ENCODE measurements at regions not wholly inside any gene's neighbourhood (a gene's known extent, or its start where the extent isn't known, plus 50 kb on each side); places are given as distances from the start of the nearest gene placed in this dataset.
"Not testable (repeated sequence)": the region's sequence is repeated elsewhere in the genome, so short reads cannot be mapped to it uniquely, and the experiment has no call there.

GRCh38 chr5:121421646-121422045, 430.0 kb upstream of the FTMT start:
- in situ Hi-C loops (cut with HindIII; ENCODE audit: low pct_unique_long_range_greater_than_20kb, low sequenced_read_pairs): no loop called here
- DNase-seq (ENCODE audit: low read depth, low spot score): no peak

GRCh38 chr5:121424976-121425375, 426.7 kb upstream of the FTMT start:
- DNase-seq (ENCODE audit: low read depth, low spot score): no peak
- in situ Hi-C loops (cut with HindIII; ENCODE audit: low pct_unique_long_range_greater_than_20kb, low sequenced_read_pairs): no loop called here

- in situ Hi-C loops (cut with HindIII; ENCODE audit: low pct_unique_long_range_greater_than_20kb, low sequenced_read_pairs): no loop called here
- no peak for DNase-seq (ENCODE audit: low read depth, low spot score)
Measured at GRCh38 chr5:121426153-121426552, 425.5 kb upstream of the FTMT start.

GRCh38 chr5:121429761-121430160, 421.9 kb upstream of the FTMT start:
- DNase-seq (ENCODE audit: low read depth, low spot score): no peak
- in situ Hi-C loops (cut with HindIII; ENCODE audit: low pct_unique_long_range_greater_than_20kb, low sequenced_read_pairs): no loop called here

- in situ Hi-C loops (cut with HindIII; ENCODE audit: low pct_unique_long_range_greater_than_20kb, low sequenced_read_pairs): no loop called here
- no peak for DNase-seq (ENCODE audit: low read depth, low spot score)
Measured at GRCh38 chr5:121430538-121430937, 421.1 kb upstream of the FTMT start.

GRCh38 chr5:121445511-121445910, 406.2 kb upstream of the FTMT start:
- DNase-seq (ENCODE audit: low read depth, low spot score): peak; percentile 1

GRCh38 chr5:121462441-121462840, 389.2 kb upstream of the FTMT start:
- DNase-seq (ENCODE audit: low read depth, low spot score): peak; percentile 66
- in situ Hi-C loops (cut with HindIII; ENCODE audit: low pct_unique_long_range_greater_than_20kb, low sequenced_read_pairs): no loop called here

More at GRCh38 chr5:121445511-121445910, 406.2 kb upstream of the FTMT start:
- in situ Hi-C loops (cut with HindIII; ENCODE audit: low pct_unique_long_range_greater_than_20kb, low sequenced_read_pairs): no loop called here

- in situ Hi-C loops (cut with HindIII; ENCODE audit: low pct_unique_long_range_greater_than_20kb, low sequenced_read_pairs); DNase-seq (ENCODE audit: low read depth, low spot score): not testable (repeated sequence)
Measured at GRCh38 chr5:121471222-121471621, 380.5 kb upstream of the FTMT start.

GRCh38 chr5:121478636-121479035, 373.0 kb upstream of the FTMT start:
- DNase-seq (ENCODE audit: low read depth, low spot score): no peak
- in situ Hi-C loops (cut with HindIII; ENCODE audit: low pct_unique_long_range_greater_than_20kb, low sequenced_read_pairs): no loop called here

GRCh38 chr5:121479337-121479736, 372.3 kb upstream of the FTMT start:
- DNase-seq (ENCODE audit: low read depth, low spot score): no peak
- in situ Hi-C loops (cut with HindIII; ENCODE audit: low pct_unique_long_range_greater_than_20kb, low sequenced_read_pairs): no loop called here

- in situ Hi-C loops (cut with HindIII; ENCODE audit: low pct_unique_long_range_greater_than_20kb, low sequenced_read_pairs): no loop called here
- DNase-seq (ENCODE audit: low read depth, low spot score): no peak
Measured at GRCh38 chr5:121485281-121485680, 366.4 kb upstream of the FTMT start.

GRCh38 chr5:121485999-121486398, 365.7 kb upstream of the FTMT start:
- DNase-seq (ENCODE audit: low read depth, low spot score); in situ Hi-C loops (cut with HindIII; ENCODE audit: low pct_unique_long_range_greater_than_20kb, low sequenced_read_pairs): not testable (repeated sequence)

- in situ Hi-C loops (cut with HindIII; ENCODE audit: low pct_unique_long_range_greater_than_20kb, low sequenced_read_pairs): no loop called here
- DNase-seq (ENCODE audit: low read depth, low spot score): no peak
Measured at GRCh38 chr5:121489972-121490371, 361.7 kb upstream of the FTMT start.

GRCh38 chr5:121497176-121497575, 354.5 kb upstream of the FTMT start:
- no peak for DNase-seq (ENCODE audit: low read depth, low spot score)
- in situ Hi-C loops (cut with HindIII; ENCODE audit: low pct_unique_long_range_greater_than_20kb, low sequenced_read_pairs): no loop called here

- in situ Hi-C loops (cut with HindIII; ENCODE audit: low pct_unique_long_range_greater_than_20kb, low sequenced_read_pairs): no loop called here
Measured at GRCh38 chr5:121500310-121500709, 351.4 kb upstream of the FTMT start.

GRCh38 chr5:121503111-121503840, 348.4 kb upstream of the FTMT start:
- peak; percentile 96 for DNase-seq (ENCODE audit: low read depth, low spot score)
- in situ Hi-C loops (cut with HindIII; ENCODE audit: low pct_unique_long_range_greater_than_20kb, low sequenced_read_pairs): no loop called here

More at GRCh38 chr5:121500310-121500709, 351.4 kb upstream of the FTMT start:
- DNase-seq (ENCODE audit: low read depth, low spot score): no peak

GRCh38 chr5:121516997-121517396, 334.7 kb upstream of the FTMT start:
- in situ Hi-C loops (cut with HindIII; ENCODE audit: low pct_unique_long_range_greater_than_20kb, low sequenced_read_pairs): no loop called here
- no peak for DNase-seq (ENCODE audit: low read depth, low spot score)

GRCh38 chr5:121525706-121526105, 326.0 kb upstream of the FTMT start:
- in situ Hi-C loops (cut with HindIII; ENCODE audit: low pct_unique_long_range_greater_than_20kb, low sequenced_read_pairs): no loop called here
- no peak for DNase-seq (ENCODE audit: low read depth, low spot score)

GRCh38 chr5:121526908-121527307, 324.8 kb upstream of the FTMT start:
- DNase-seq (ENCODE audit: low read depth, low spot score): no peak
- in situ Hi-C loops (cut with HindIII; ENCODE audit: low pct_unique_long_range_greater_than_20kb, low sequenced_read_pairs): no loop called here

GRCh38 chr5:121533814-121534213, 317.9 kb upstream of the FTMT start:
- in situ Hi-C loops (cut with HindIII; ENCODE audit: low pct_unique_long_range_greater_than_20kb, low sequenced_read_pairs): no loop called here
- peak; percentile 47 for DNase-seq (ENCODE audit: low read depth, low spot score)

Data from SK-MEL-5 (cell line).